GM18499 (cell line): ENCODE measurements at regions not wholly inside any gene's neighbourhood (a gene's known extent, or its start where the extent isn't known, plus 50 kb on each side); places are given as distances from the start of the nearest gene placed in this dataset.
"Not testable (repeated sequence)": the region's sequence is repeated elsewhere in the genome, so short reads cannot be mapped to it uniquely, and the experiment has no call there.

Experiments used
- ATAC-seq: cut with Tn5 transposase; IDR thresholded peaks from one replicate; pipeline ENCODE4 v1.9.1; 2021; ENCODE audit warnings: moderate number of reproducible peaks; ENCODE audit not compliant: insufficient read depth, unreplicated experiment

DNA sequence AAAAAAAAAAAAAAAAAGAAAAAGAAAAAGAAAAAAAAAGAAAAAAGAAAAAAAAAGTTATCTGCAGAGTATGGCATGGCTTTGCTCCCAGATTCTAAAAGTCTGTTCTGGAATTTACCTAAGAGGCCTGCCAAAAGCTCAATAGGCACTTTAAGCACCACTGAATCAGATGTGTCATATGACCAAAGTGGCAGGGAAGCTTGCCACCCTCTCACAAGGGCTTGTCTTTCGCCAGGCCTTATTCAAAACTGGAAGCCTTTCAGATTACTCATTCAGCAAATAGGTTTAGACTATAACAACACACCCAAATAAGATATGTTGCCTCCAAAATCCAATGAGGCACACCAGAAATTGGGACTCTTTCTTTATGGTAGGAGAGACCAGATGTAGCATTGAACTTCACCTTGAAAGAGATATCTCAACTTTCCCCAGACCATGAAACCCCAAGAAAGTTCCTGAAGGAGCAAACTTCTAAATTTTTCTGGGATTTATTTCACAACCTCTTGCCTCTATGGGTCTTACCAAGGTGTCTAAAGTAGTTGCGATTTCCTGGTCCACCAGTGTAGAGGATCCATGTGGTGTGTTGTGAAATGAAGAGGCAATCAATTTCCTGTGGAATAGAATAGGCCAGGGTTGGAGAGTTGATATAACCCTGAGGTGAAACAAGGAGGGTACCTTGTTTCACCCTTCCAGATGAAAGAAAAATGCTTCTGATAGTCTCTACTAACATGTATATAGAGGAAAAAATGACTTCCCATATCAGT lies 218.8 kb downstream of the DAD1 start:
- no peak for ATAC-seq

DNA sequence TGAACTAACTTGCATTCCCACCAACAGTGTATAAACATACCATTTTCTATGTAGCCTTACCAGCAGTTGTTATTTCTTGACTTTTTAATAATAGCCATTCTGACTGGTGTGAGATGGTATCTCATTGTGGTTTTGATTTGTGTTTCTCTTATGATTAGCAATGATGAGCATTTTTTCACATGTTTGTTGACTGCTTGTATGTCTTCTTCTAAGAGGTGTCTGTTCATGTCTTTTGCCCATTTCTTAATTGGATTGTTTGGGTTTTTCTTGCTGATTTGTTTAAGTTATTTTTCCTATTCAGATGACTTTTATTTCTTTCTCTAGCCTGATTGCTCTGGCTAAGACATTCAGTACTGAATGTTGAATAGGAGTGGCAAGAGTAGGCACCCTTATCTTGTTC lies 230.3 kb downstream of the DAD1 start:
- ATAC-seq = no peak

DNA sequence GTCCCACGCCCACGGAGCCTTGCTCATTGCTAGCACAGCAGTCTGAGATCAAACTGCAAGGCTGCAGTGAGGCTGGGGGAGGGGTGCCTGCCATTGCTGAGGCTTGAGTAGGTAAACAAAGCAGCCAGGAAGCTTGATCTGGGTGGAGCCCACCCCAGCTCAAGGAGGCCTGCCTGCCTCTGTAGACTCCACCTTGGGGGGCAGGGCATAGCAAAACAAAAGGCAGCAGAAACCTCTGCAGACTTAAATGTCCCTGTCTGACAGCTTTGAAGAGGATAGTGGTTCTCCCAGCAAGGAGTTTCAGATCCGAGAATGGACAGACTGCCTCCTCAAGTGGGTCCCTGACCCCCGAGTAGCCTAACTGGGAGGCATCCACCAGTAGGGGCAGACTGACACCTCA lies 239.7 kb downstream of the DAD1 start:
- not testable (repeated sequence) for ATAC-seq

DNA sequence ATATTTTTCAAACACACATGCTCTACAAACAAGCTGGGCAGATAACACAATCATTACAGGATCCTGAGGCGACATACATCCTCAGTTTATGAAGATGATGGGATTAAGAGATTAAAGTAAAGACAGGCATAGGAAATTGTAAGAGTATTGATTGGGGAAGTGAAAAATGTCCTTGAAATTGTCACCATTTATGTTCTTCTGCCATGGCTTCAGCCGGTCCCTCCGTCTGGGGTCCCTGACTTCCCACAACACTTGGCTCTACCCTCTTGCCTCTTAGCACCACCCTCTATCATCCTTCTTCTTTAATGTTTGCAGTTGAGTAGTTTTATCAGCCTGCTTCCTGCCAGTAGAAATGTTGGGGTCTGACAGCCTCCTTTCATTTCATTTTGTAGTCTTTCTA lies 244.4 kb downstream of the DAD1 start:
- ATAC-seq = no peak

DNA sequence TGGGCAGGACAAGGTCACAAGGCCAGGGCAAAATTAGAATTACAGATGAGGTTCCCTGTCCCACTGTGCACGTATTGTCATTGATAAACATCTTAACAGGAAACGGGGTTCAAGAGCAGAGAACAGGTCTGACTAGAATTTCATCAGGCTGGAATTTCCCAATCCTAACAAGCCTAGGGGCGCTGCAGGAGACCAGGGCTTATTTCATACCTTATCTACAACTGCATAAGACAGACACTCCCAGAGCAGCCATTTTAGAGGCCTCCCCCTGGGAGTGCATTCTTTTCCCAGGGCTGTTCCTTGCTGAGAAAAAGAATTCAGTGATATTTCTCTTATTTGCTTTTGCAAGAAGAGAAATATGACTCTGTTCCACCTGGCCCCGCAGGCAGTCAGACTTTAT lies 244.8 kb downstream of the DAD1 start:
- not testable (repeated sequence) for ATAC-seq

DNA sequence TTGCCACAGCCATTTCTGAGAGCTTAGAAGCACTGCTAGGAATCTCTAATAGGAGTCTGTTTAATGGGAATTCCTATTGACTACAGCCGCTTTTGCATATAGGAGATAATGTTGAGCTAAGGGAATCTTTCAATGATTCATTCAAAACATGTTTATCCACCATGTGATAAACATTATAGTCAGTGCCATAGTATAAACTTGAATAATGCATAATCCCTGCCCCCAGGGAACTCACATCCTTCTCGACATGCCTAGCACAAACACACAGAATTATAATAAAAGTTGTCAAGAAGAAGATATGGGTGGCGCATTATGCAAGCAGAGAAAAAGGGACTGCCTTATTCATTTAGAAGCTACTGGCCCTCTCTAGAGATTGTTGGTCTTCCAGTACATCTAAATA lies 248.0 kb downstream of the DAD1 start:
- no peak for ATAC-seq

DNA sequence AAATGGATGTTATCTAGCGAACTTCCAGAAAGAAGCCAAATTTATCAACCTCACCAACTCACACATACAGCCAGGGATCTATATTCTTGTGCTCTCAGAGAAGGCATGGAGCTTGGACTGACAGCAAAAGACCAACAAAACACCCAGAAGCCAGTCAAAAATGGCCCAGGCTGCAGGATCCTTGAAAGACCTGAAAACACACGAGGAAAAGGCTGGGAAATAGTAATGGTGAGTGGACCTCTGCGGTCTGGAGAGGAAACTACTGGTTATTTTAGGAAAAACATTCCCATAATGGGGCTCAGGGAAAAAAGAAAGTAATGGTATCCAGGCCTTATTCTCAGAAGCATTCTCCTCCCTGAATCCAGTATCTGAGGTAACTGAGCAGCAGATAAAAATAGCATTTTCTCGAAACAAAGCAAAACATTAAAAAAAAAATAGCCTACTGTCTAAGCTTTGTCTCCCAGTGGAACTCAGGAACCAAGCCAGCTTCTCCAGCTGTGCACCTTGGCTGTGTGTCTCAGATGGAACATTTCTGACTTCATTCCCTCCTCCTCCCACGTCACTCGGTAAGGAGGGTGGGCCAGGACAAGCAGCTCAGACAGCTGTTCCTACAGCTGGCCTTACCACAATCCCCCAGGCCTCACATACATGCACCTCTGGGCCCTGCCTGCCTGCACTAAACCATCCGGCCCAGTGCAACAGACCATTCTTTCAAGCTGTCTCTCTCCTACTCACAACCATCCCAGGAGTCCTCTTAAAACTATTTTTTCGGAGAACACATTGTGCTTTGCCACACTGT lies 249.9 kb downstream of the DAD1 start:
- no peak for ATAC-seq

DNA sequence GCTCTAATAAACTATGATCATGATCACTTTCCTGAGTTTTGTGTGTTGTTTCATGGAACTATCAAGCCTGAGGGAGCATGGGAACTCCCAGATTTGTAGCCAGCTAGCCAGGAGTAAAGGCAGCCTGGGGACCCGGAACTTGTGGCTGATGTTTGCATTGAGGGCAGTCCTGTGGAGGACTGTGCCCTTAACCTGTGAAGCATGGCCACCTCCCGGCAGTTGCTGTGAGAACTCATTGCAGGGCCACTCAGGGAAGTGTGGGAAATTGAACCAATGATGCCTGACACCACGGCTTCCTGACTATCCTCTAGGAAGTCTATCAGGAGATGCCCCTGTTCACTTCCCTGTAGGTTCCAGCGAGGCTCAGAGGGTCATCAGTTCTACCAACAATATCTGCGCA lies 250.6 kb downstream of the DAD1 start:
- ATAC-seq = no peak

DNA sequence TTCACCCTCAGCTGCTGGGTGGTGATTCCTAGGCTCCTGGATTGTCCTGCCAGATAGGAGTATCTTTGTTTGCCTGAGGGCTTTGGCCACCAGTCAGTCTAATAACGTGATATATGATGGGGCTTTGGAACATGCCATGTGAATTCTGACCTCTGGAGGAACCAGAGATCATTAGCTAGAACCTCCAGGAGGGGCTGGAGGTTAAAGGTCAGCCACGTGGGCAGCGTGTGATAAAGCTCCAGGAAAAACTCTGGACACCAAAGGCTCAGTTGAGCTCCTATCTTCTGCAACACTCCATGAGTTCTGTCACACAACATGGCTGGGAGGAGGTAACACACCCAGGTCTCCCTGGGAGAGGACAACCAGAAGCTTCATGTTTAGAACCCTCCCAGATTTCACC lies 251.1 kb downstream of the DAD1 start:
- ATAC-seq = no peak

DNA sequence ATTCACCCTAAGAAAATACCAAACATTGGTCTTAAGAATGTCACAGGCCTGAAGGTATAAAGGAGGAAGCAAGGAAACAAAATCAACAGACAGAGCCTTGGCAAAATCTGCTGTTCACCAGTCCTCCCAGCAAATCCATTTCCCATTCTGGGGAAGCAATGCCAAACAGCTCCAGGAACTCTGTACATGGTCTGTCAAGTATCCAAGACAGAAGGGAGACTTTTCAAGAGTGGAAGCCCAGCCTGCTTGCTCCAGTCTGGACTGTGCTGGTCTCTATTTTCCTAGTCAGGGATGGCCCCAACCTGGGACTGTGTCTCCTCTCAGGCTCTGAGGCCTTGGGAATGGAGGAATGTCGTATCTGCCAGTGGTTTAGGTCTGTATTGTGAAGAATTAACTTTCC lies 251.5 kb downstream of the DAD1 start:
- ATAC-seq = no peak

DNA sequence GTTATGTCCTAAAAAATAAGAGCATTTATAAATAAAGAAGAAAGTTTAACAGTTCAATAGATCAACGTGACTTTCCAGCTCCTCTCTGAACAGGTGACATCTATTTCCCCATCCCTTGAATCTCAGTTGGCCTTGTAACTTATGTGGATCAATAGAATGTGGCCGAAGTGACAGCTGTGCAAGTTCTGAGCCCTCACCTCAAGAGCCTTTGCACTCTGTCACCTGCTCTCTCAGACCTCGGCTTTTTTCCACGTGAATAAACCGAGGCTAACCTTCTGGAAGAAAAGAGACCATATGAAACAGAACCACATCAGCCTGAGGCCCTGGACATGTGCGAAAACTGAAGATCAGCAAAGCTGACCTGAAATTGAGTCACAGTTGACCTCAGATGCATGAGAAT lies 253.0 kb downstream of the DAD1 start:
- ATAC-seq = no peak

DNA sequence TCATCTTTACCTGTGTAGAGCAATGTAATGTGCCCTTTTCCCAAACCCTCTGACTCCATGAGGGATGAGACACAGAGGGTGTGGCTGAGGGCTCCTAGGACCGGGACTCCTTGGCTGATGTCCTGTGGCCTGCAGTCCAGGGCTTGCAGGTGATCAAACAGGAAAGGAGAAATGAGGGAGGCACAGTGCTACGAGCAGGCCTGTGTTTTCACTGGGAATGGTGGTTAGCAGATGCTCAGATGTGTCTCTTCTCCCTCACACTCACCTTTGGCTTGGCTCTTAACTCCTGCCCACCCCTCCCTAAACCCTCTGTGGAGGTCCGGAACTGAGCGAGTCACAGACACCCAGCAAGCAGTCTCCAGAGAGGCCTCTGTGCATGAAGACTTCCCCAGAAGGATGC lies 254.4 kb downstream of the DAD1 start:
- ATAC-seq = no peak

DNA sequence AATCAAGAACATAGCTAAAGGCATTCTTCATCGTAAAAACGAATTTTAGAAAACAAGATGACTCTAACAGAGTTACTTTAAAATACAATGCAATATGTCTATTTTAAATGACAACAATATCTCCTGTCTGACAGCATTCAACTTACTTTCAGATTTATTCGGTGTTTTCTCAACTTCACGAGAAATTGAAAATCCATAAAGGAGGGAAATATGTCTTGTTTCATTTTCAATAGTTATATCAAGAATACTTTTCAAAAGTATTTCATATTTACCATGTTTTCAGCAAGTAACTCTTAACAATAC lies 254.8 kb downstream of the DAD1 start:
- no peak for ATAC-seq

DNA sequence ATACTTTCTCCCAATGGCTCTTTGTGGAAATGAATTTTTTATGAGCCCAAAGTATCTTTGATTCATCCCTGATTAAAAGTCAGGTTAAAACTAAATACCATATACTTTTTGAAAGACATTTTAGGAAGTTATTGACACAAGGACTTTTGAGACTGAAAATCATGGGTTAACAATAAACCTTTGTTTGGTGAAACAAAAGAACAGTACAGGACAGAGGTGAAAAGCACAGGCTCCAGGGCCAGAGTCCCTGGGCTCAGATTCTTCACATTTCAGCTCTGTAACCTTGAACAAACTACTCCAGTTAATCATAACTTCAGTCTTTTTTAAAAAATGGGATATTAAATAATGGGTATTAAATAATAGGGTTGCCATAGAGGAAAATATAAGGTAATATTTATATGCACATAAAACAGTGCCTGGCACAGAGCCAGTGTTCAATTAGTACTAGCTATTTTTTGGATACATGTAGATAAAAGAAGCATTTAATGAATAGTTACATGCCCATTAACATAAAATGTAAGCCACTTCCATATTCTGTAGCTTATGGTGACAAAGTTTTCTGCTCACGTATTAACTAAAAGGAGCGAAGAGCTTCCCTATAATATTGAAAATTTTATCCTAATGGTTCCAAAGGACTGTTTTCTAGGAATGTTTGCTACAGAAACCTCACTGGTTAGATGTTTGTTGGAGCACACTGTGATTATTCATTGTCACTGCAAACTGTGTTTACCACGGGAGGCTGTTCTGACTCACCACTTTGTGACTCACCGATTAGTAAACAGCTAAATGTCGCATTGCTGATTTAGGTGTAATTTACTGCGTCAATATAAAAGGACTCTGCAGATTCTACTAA lies 255.4 kb downstream of the DAD1 start:
- no peak for ATAC-seq

DNA sequence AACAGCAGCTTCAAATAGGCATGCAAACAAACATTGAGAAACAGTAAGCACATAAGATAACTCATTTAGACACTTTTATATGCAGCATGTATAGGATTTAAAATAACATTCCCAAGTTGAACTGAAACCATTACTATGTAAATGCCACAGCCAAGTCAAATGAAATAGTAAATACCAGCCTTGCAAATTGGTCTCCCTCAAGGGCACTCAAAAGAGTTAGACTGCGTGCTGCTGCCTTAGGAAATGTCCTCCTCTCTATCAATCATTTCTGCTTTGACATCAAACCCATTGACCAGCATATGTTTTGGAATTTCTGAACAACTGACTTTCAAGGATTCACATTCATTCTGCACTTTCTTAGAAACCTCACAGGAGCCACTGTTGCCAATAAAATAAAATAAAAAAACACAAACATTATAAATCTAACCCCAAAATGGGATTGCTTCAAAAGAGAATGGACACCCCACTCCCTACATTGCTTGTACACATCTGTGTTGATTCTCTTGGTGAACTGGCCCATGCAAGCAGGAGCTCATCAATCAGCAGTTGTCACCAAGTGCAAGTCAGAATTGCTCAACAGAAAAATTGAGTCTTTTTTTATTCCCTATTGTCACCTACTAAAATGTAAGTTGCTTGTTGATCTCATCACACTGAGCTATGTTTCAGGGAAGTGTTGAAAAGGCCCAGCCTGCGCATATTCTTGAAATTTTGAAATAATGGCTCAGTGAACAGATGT lies 256.2 kb downstream of the DAD1 start:
- ATAC-seq = no peak

DNA sequence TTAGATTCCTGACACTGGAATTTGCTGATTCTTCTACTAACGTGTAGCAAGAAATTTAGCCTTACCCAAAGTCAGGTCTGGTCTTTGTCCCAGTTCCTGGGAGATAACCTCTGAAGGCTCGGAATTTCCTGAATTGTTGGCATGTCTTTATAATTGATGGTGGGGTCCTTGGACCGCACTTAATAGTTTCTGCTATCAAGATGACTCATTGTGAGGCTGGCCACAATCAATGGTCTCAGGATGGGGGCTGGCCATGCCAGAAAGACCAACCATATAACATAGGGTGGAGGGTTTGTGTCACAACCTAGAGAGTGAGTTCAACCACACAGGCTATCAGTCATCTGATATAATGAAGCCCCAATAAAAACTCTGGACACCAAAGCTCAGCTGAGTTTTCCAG lies 259.7 kb downstream of the DAD1 start:
- no peak for ATAC-seq

DNA sequence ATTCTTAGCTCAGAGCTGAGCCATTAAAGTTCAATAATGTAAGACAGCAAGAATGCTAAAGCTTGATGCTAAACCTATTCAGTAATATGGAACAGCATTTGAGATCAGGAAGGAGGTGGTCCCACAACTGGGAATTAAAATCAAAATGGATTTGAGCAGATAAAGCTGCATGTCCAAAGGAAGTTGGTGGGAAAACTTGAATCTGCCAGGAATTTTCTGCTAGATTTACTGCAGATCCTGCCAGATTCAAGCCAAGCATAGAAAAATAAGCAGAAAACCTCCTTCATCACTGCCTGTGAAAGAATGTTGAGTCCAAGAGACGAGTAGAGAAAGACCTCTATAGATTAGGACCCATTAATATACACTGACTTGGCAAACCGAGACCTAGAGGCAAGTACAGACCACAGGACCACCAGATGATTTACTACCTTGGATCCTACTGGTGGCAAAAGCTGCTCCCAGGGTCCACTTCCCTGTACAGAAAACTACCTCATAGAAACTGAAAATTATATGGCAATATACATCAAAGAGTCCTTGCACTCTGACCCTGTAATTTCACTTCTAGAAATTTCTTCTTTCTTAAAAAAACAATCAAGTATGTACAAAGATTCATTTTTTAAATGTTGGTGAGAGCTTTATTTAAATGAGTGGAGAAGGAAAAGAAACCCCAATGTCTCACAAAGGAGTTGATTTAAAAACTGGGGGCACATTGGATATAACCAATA lies 263.2 kb downstream of the DAD1 start:
- no peak for ATAC-seq

DNA sequence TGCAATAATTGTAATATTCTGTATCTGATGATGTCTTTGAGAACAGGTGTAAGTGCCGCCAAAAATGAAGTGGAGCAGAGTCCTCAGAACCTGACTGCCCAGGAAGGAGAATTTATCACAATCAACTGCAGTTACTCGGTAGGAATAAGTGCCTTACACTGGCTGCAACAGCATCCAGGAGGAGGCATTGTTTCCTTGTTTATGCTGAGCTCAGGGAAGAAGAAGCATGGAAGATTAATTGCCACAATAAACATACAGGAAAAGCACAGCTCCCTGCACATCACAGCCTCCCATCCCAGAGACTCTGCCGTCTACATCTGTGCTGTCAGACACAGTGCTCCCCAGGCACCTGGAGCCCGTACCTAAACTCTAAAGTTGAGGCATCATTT lies 268.7 kb downstream of the DAD1 start:
- ATAC-seq = no peak

DNA sequence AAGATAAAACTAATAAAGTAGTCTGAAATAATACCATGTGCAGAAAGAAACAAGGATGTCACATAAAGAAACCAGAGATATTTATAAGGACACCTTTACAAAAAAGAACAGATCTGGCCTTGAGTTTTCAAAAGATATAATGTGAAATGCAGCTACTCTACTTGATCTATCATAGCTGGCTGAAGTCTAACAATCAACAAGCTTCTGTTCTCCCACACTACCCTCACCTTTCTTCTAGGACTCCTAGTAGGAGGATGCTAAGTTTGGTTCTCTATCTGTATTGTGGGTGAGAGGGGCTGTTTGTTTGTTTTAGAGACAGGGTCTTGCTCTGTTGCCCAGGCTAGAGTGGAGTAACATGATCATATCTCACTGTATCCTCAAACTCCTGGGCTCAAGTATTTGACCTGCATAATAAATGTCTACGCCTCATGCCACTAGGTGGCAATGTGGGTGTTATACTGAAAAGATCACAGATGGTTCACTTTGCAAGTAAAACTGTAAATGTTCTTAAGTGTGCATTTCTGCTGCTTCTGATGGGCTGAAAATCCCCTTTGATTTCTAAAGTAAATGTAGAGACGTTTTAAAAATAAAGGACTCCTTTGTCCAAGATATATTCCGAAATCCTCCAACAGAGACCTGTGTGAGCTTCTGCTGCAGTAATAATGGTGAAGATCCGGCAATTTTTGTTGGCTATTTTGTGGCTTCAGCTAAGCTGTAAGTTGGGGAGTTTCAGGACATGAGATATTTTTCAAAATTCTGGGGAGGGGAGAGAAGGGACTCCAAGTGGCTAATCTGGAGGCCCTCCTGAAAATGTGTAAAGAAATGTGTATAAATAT lies 269.3 kb downstream of the DAD1 start:
- ATAC-seq = no peak
